Brain microvascular endothelial cell (primary cell): ENCODE measurements at regions not wholly inside any gene's neighbourhood (a gene's known extent, or its start where the extent isn't known, plus 50 kb on each side); places are given as distances from the start of the nearest gene placed in this dataset.
"Not testable (repeated sequence)": the region's sequence is repeated elsewhere in the genome, so short reads cannot be mapped to it uniquely, and the experiment has no call there.

Source experiments
- DNase-seq: peaks from one replicate; pipeline ENCODE4 v3.0.0-alpha.2; 2020
- H3K27ac ChIP-seq: fragments of 250-450 bp; sonication (Bioruptor Pico); 2 replicates; pipeline ENCODE4 v1.5.1; 2020; ENCODE audit warnings: mild to moderate bottlenecking, moderate library complexity
- H3K27me3 ChIP-seq: fragments of 250-450 bp; sonication (Bioruptor Pico); replicated peaks from 2 replicates; pipeline ENCODE4 v1.5.1; 2020; ENCODE audit warnings: mild to moderate bottlenecking
- H3K36me3 ChIP-seq: fragments of 250-450 bp; sonication (Bioruptor Pico); replicated peaks from 2 replicates; pipeline ENCODE4 v1.5.1; 2020; ENCODE audit warnings: mild to moderate bottlenecking
- H3K4me3 ChIP-seq: 2 replicates; pipeline ENCODE4 v1.5.1; 2011; ENCODE audit warnings: low read depth, mild to moderate bottlenecking, control low read depth, low read length, moderate library complexity
- in situ Hi-C: cut with HindIII; loops from 2 replicates; pipeline ENCODE4 v1.10.0; 2017; ENCODE audit warnings: low sequenced_read_pairs, low pct_ligation_motif_present
- TF ChIP-seq, protein P1 (sequence below): IDR thresholded peaks from 2 replicates; pipeline ENCODE4 v1.5.1; 2011; ENCODE audit warnings: low read depth, mild to moderate bottlenecking, moderate library complexity, low read length, control low read depth, inconsistent platforms; ENCODE audit errors: missing control alignments

- H3K36me3 ChIP-seq, result no peaks in the 10 kb centered on the region
- no peak overlapping the region for H3K27ac ChIP-seq
- no peaks in the 10 kb centered on the region for H3K27me3 ChIP-seq
- no peak for DNase-seq
- H3K4me3 ChIP-seq, result no peak overlapping the region
- TF ChIP-seq, protein P1, sequence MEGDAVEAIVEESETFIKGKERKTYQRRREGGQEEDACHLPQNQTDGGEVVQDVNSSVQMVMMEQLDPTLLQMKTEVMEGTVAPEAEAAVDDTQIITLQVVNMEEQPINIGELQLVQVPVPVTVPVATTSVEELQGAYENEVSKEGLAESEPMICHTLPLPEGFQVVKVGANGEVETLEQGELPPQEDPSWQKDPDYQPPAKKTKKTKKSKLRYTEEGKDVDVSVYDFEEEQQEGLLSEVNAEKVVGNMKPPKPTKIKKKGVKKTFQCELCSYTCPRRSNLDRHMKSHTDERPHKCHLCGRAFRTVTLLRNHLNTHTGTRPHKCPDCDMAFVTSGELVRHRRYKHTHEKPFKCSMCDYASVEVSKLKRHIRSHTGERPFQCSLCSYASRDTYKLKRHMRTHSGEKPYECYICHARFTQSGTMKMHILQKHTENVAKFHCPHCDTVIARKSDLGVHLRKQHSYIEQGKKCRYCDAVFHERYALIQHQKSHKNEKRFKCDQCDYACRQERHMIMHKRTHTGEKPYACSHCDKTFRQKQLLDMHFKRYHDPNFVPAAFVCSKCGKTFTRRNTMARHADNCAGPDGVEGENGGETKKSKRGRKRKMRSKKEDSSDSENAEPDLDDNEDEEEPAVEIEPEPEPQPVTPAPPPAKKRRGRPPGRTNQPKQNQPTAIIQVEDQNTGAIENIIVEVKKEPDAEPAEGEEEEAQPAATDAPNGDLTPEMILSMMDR, result no peak
- in situ Hi-C loops, result no loop called here
These were observed 2751.1 kb downstream of the ARAP2 start for GRCh38 chr4:33493231-33493630.

- no peak for DNase-seq
- in situ Hi-C loops, result no loop called here
- no peak overlapping the region for H3K27ac ChIP-seq
- no peaks in the 10 kb centered on the region for H3K36me3 ChIP-seq
- TF ChIP-seq, protein P1, result no peak
- no peak overlapping the region for H3K4me3 ChIP-seq
- H3K27me3 ChIP-seq, result no peaks in the 10 kb centered on the region
These were observed 2750.2 kb downstream of the ARAP2 start for GRCh38 chr4:33494150-33494549.

DNA sequence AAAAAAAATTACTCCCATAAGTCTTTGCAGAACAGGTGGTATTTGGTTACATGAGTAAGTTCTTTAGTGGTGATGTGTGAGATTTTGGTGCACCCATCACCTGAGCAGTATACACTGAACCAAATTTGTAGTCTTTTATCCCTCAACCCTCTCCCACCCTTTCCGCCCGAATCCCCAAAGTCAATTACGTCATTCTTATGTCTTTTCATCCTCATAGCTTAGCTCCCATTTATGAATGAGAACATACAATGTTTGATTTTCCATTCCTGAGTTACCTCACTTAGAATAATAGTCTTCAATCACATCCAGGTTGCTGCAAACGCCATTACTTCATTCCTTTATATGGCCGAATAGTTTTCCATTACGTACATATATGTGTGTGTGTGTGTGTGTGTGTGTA is 2742.7 kb downstream of the ARAP2 start:
- H3K27ac ChIP-seq, H3K36me3 ChIP-seq, DNase-seq, in situ Hi-C loops, H3K27me3 ChIP-seq, H3K4me3 ChIP-seq: not testable (repeated sequence)

DNA sequence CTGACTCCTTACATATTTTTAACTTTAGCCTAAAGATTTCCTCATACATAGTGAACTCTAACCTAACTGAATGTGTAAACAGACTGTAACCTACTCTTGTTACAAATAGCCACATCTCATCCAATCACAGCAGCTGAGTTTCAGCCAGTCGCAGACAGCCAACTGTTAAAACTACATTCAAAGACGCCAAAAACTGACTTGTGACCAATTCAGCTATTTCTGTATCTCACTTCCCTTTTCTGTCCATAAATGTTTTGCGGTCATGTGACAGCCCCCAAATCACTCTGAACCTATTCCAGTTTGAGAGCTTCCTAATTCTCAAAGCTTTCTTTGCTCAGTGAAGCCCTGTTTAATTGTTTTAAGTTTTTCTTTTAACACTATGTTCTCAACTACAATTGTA is 2731.9 kb downstream of the ARAP2 start:
- in situ Hi-C loops, result no loop called here
- Histone ChIP-seq H3K36me3 (no peaks in the 10 kb centered on the region), H3K4me3 (no peak overlapping the region), H3K27ac (no peak overlapping the region), H3K27me3 (no peaks in the 10 kb centered on the region)
- no peak for DNase-seq
- TF ChIP-seq, protein P1, result no peak

DNA sequence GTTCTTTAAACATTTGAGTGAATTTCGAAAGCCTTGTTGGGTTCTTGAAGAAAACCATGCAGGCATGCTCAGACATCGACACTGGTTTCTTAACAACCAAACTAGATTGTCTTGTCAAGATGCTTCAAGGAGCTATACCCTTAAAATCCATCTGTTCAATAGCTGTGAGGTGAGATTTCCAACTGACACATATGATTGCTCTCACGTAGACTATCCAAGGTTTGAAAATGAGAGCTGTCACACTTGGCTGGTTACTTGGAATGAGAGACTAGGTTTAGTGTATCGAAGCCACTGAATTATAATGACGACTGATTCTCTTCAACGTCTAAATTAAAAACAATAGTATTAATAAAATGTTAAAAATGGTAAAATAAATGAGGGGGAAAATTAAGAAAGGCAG is 2725.5 kb downstream of the ARAP2 start:
- H3K4me3 ChIP-seq, result no peak overlapping the region
- no peak overlapping the region for H3K27ac ChIP-seq
- H3K36me3 ChIP-seq, result no peaks in the 10 kb centered on the region
- no peaks in the 10 kb centered on the region for H3K27me3 ChIP-seq
- in situ Hi-C loops, result no loop called here
- TF ChIP-seq, protein P1, result no peak
- DNase-seq, result no peak

DNA sequence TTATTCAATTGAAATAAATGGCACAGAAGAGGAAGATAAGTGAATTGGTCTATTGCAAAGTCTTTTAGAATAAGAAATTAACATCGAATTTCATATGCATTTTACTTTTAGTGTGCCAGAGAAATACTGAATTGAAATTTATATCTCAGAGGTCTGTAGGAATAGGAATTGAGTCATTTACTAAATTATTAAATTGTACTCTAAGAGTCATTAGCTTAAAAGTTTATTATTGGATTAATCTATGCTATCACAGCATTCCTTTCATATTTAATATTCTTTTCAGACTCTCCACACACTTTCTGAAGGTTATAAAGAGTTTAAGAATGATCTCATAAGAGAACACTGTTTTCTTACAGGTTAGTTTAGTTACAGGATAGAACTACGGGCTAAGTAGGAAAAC is 2711.5 kb downstream of the ARAP2 start:
- Histone ChIP-seq H3K27me3 (no peaks in the 10 kb centered on the region), H3K4me3 (no peak overlapping the region), H3K36me3 (no peaks in the 10 kb centered on the region), H3K27ac (no peak overlapping the region)
- in situ Hi-C loops, result no loop called here
- no peak for DNase-seq
- TF ChIP-seq, protein P1, result no peak
